ENCODE measurements at regions not wholly inside any gene's neighbourhood (a gene's known extent, or its start where the extent isn't known, plus 50 kb on each side); places are given as distances from the start of the nearest gene placed in this dataset.

DNA sequence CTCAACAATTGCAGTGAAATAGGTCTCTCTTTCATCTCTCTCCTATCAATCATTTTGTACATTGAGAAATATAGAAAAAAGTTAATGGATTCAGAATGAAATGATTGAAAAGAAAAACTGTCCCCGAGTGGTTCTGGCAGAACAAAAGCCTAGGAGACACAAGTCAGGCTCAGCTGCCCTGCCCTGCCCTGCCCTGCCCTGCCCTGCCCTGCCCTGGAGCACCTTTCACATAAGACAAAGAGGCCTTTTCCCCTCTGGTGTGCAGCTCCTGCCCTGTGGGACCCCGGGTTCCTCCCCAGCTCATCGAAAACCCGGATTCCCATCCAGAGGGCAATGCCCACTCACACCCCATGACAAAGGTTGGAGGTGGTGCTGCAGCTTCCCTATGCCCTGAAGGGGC, 94.7 kb downstream of the TEX26 start:
- TF ChIP-seq SUZ12 (IDR thresholded peaks at IDR 0.05), result no peak
- TF ChIP-seq SP1 (IDR thresholded peaks at IDR 0.05), result no peak
- no peak for TF ChIP-seq BHLHE40 (IDR thresholded peaks at IDR 0.05; ENCODE audit: borderline replicate concordance)
- no peak for TF ChIP-seq ELF4 (IDR thresholded peaks at IDR 0.05)
- TF ChIP-seq ARNT (IDR thresholded peaks at IDR 0.05), result no peak
- TF ChIP-seq NFRKB (IDR thresholded peaks at IDR 0.05), result no peak
- TF ChIP-seq LEF1 (IDR thresholded peaks at IDR 0.05; ENCODE audit: borderline replicate concordance), result no peak
- no peak for TF ChIP-seq FOXM1 (IDR thresholded peaks at IDR 0.05; ENCODE audit: borderline replicate concordance)
- TF ChIP-seq L3MBTL2 (conservative IDR thresholded peaks at IDR 0.05), result no peak
